ENCODE measurements at regions not wholly inside any gene's neighbourhood (a gene's known extent, or its start where the extent isn't known, plus 50 kb on each side); places are given as distances from the start of the nearest gene placed in this dataset.

DNA sequence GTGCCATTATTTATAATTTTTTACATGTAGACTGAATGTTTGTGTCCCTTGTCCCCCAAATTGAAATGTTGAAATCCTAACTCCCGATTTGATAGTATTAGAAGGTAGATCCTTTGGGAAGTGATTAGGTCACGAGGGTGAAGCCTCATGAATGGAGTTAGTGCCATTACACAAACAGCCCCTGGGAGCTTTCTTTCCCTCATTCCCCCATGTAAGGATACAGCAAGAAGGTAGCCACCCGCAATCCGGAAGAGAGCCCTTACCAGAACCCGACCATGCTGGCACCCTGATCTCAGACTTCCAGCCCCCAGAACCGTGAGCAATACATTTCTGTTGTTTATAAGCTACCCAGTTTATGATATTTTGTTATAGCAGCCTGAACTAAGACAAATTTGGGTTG lies 143.2 kb downstream of the NPIPB5 start:
- TF ChIP-seq, protein P1, sequence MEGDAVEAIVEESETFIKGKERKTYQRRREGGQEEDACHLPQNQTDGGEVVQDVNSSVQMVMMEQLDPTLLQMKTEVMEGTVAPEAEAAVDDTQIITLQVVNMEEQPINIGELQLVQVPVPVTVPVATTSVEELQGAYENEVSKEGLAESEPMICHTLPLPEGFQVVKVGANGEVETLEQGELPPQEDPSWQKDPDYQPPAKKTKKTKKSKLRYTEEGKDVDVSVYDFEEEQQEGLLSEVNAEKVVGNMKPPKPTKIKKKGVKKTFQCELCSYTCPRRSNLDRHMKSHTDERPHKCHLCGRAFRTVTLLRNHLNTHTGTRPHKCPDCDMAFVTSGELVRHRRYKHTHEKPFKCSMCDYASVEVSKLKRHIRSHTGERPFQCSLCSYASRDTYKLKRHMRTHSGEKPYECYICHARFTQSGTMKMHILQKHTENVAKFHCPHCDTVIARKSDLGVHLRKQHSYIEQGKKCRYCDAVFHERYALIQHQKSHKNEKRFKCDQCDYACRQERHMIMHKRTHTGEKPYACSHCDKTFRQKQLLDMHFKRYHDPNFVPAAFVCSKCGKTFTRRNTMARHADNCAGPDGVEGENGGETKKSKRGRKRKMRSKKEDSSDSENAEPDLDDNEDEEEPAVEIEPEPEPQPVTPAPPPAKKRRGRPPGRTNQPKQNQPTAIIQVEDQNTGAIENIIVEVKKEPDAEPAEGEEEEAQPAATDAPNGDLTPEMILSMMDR (IDR thresholded peaks at IDR 0.05), result no peak
- no peak for TF ChIP-seq POLR2A (IDR thresholded peaks at IDR 0.05)
